GM23338 (cell line): ENCODE measurements at regions not wholly inside any gene's neighbourhood (a gene's known extent, or its start where the extent isn't known, plus 50 kb on each side); places are given as distances from the start of the nearest gene placed in this dataset.

Source experiments
- ATAC-seq: fragments of 200-7000 bp; cut with Tn5 transposase; 3 replicates; pipeline ENCODE4 v1.9.1; 2020
- DNase-seq: peaks from one replicate; pipeline ENCODE4 v3.0.0-alpha.2; 2015; ENCODE audit warnings: low spot score
- H2AFZ ChIP-seq: fragments of 200-600 bp; sonication (generic); 2 replicates; pipeline ENCODE4 v1.8.0; 2016; ENCODE audit warnings: antibody characterized with exemption, mild to moderate bottlenecking, moderate library complexity
- H3F3A ChIP-seq: fragments of 200-600 bp; sonication (generic); replicated peaks from 2 replicates; pipeline ENCODE4 v1.8.0; 2017; ENCODE audit warnings: antibody characterized with exemption, mixed run types, low read depth
- H3K27ac ChIP-seq: fragments of 200-600 bp; sonication (generic); 2 replicates; pipeline ENCODE4 v1.6.1; 2016; ENCODE audit warnings: low read depth
- H3K27me3 ChIP-seq: fragments of 200-600 bp; sonication (generic); 2 replicates; pipeline ENCODE4 v1.8.0; 2016; ENCODE audit warnings: mild to moderate bottlenecking, mixed run types, moderate library complexity; ENCODE audit not compliant: insufficient read depth
- H3K36me3 ChIP-seq: fragments of 200-600 bp; sonication (generic); 2 replicates; pipeline ENCODE4 v1.8.0; 2016; ENCODE audit warnings: mild to moderate bottlenecking; ENCODE audit not compliant: insufficient read depth
- H3K4me1 ChIP-seq: fragments of 200-600 bp; sonication (generic); 2 replicates; pipeline ENCODE4 v1.8.0; 2016; ENCODE audit warnings: mild to moderate bottlenecking, moderate library complexity; ENCODE audit not compliant: insufficient read depth
- H3K4me2 ChIP-seq: fragments of 200-600 bp; sonication (generic); 2 replicates; pipeline ENCODE4 v1.7.1; 2017; ENCODE audit warnings: mixed run types
- H3K4me3 ChIP-seq: fragments of 200-600 bp; sonication (generic); 2 replicates; pipeline ENCODE4 v1.6.1; 2016; ENCODE audit warnings: mixed run types
- H3K79me2 ChIP-seq: fragments of 200-600 bp; sonication (generic); replicated peaks from 2 replicates; pipeline ENCODE4 v1.8.0; 2017; ENCODE audit warnings: mild to moderate bottlenecking; ENCODE audit not compliant: insufficient read depth
- H3K9me2 ChIP-seq: fragments of 200-600 bp; sonication (generic); 2 replicates; pipeline ENCODE4 v1.8.0; 2017; ENCODE audit not compliant: insufficient read depth
- H4K20me1 ChIP-seq: fragments of 200-600 bp; sonication (generic); replicated peaks from 2 replicates; pipeline ENCODE4 v1.8.0; 2017; ENCODE audit warnings: mild to moderate bottlenecking; ENCODE audit not compliant: insufficient read depth
- H3K27ac Mint-ChIP-seq: 2 replicates; pipeline ENCODE4 v1.8.0; 2020; ENCODE audit warnings: inconsistent platforms, mild to moderate bottlenecking, moderate library complexity, mixed read lengths
- H3K27me3 Mint-ChIP-seq: 3 replicates; pipeline ENCODE4 v1.8.0; 2022; ENCODE audit warnings: low read depth, mild to moderate bottlenecking, moderate library complexity, mixed read lengths, inconsistent platforms; ENCODE audit not compliant: insufficient read depth, poor library complexity
- H3K36me3 Mint-ChIP-seq: 3 replicates; pipeline ENCODE4 v1.8.0; 2021; ENCODE audit warnings: low read depth, mild to moderate bottlenecking, inconsistent platforms, moderate library complexity, mixed read lengths
- H3K4me1 Mint-ChIP-seq: 3 replicates; pipeline ENCODE4 v1.8.0; 2020; ENCODE audit warnings: mild to moderate bottlenecking, inconsistent platforms, mixed read lengths
- H3K4me3 Mint-ChIP-seq: 3 replicates; pipeline ENCODE4 v1.8.0; 2021; ENCODE audit warnings: moderate library complexity, mild to moderate bottlenecking, inconsistent platforms, mixed read lengths
- H3K9me3 Mint-ChIP-seq: 3 replicates; pipeline ENCODE4 v1.8.0; 2020; ENCODE audit warnings: moderate library complexity, mild to moderate bottlenecking, inconsistent platforms, mixed read lengths
- EZH2 ChIP-seq: fragments of 200-600 bp; sonication (generic); IDR thresholded peaks from one replicate; pipeline ENCODE4 v1.8.0; 2017; ENCODE audit warnings: antibody characterized with exemption, mild to moderate bottlenecking, low read depth; ENCODE audit not compliant: unreplicated experiment
- NANOG ChIP-seq: IDR thresholded peaks from 2 replicates; pipeline ENCODE4 v1.6.1; 2016; ENCODE audit warnings: antibody characterized with exemption, borderline replicate concordance
- STAT1 ChIP-seq: IDR thresholded peaks from one replicate; pipeline ENCODE4 v1.6.1; 2016; ENCODE audit warnings: antibody characterized with exemption; ENCODE audit not compliant: unreplicated experiment
- ZNF331 ChIP-seq: fragments of 250-450 bp; sonication (Bioruptor Pico); IDR thresholded peaks from 2 replicates; pipeline ENCODE4 v1.5.0; 2020; ENCODE audit warnings: low read depth, mild to moderate bottlenecking, moderate library complexity
- TF ChIP-seq, protein P1 (sequence below): fragments of 250-450 bp; sonication (Bioruptor Pico); IDR thresholded peaks from 2 replicates; pipeline ENCODE4 v1.5.0; 2020; ENCODE audit warnings: mild to moderate bottlenecking, moderate library complexity
- TF ChIP-seq, protein P2 (sequence below): IDR thresholded peaks from 2 replicates; pipeline ENCODE4 v1.6.1; 2016; ENCODE audit warnings: antibody characterized with exemption
- TF ChIP-seq, protein P3 (sequence below), 2 experiments: fragments of 200-600 bp in 1 of 2; sonication (generic) in 1 of 2; conservative IDR thresholded peaks; 2 replicates each; pipeline versions ENCODE4 v1.5.1 to v1.6.1; 2016 to 2017; ENCODE audit warnings: antibody characterized with exemption in 2 of 2, low read depth in 2 of 2, mild to moderate bottlenecking in 2 of 2, moderate library complexity in 1 of 2
- TF ChIP-seq, protein P4 (sequence below): IDR thresholded peaks from one replicate; pipeline ENCODE4 v1.6.1; 2018; ENCODE audit warnings: antibody characterized with exemption; ENCODE audit not compliant: unreplicated experiment

DNA sequence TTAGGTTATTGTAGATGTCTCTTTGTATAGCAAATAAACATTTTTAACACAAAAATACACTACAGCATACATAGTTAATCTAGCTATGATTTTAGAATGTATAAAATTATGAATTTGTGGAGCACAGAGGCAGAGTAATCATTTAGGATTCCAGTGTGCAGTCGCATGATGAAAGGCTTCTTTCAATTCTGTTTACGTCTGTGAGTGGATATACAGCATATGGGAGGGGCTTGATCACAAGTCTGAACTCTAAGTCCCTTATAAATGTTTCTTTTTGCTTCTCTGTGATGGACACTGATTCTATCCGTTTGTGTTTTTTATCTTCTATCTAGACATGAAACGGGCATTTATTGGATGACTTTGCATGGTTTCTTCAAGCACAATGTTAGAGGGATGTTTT lies 1239.6 kb upstream of the AGA start (continued):
- TF ChIP-seq, protein P1, sequence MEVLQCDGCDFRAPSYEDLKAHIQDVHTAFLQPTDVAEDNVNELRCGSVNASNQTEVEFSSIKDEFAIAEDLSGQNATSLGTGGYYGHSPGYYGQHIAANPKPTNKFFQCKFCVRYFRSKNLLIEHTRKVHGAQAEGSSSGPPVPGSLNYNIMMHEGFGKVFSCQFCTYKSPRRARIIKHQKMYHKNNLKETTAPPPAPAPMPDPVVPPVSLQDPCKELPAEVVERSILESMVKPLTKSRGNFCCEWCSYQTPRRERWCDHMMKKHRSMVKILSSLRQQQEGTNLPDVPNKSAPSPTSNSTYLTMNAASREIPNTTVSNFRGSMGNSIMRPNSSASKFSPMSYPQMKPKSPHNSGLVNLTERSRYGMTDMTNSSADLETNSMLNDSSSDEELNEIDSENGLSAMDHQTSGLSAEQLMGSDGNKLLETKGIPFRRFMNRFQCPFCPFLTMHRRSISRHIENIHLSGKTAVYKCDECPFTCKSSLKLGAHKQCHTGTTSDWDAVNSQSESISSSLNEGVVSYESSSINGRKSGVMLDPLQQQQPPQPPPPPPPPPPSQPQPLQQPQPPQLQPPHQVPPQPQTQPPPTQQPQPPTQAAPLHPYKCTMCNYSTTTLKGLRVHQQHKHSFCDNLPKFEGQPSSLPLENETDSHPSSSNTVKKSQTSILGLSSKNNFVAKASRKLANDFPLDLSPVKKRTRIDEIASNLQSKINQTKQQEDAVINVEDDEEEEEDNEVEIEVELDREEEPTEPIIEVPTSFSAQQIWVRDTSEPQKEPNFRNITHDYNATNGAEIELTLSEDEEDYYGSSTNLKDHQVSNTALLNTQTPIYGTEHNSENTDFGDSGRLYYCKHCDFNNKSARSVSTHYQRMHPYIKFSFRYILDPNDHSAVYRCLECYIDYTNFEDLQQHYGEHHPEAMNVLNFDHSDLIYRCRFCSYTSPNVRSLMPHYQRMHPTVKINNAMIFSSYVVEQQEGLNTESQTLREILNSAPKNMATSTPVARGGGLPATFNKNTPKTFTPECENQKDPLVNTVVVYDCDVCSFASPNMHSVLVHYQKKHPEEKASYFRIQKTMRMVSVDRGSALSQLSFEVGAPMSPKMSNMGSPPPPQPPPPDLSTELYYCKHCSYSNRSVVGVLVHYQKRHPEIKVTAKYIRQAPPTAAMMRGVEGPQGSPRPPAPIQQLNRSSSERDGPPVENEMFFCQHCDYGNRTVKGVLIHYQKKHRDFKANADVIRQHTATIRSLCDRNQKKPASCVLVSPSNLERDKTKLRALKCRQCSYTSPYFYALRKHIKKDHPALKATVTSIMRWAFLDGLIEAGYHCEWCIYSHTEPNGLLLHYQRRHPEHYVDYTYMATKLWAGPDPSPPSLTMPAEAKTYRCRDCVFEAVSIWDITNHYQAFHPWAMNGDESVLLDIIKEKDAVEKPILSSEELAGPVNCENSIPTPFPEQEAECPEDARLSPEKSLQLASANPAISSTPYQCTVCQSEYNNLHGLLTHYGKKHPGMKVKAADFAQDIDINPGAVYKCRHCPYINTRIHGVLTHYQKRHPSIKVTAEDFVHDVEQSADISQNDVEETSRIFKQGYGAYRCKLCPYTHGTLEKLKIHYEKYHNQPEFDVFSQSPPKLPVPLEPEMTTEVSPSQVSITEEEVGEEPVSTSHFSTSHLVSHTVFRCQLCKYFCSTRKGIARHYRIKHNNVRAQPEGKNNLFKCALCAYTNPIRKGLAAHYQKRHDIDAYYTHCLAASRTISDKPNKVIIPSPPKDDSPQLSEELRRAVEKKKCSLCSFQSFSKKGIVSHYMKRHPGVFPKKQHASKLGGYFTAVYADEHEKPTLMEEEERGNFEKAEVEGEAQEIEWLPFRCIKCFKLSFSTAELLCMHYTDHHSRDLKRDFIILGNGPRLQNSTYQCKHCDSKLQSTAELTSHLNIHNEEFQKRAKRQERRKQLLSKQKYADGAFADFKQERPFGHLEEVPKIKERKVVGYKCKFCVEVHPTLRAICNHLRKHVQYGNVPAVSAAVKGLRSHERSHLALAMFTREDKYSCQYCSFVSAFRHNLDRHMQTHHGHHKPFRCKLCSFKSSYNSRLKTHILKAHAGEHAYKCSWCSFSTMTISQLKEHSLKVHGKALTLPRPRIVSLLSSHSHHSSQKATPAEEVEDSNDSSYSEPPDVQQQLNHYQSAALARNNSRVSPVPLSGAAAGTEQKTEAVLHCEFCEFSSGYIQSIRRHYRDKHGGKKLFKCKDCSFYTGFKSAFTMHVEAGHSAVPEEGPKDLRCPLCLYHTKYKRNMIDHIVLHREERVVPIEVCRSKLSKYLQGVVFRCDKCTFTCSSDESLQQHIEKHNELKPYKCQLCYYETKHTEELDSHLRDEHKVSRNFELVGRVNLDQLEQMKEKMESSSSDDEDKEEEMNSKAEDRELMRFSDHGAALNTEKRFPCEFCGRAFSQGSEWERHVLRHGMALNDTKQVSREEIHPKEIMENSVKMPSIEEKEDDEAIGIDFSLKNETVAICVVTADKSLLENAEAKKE: no peak

DNA sequence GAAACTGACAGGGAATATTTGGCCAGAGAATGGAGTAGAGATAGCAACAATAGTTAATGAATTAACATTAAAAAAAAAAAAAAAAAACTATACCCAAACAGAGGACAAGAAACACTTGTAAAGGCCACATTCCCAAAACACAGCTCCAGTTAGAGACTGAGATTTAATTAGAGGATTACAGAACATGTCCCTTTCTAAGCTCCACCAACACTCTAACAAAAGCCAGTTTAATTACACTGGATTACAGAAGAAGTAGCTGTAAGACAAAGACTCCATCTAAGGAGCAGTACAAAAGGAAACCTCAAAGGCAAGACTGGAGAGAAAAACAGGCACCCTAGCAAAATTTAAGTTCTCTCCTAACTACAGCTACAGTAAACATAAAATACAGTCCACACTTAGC lies 1247.7 kb upstream of the AGA start:
- DNase-seq (no peak), ATAC-seq (peak; percentile 64)
- Histone ChIP-seq H3F3A (no peaks in the 10 kb centered on the region), H3K36me3 (no peaks in the 10 kb centered on the region), H3K4me3 (no peak overlapping the region), H3K4me2 (no peak overlapping the region), H4K20me1 (no peaks in the 10 kb centered on the region), H3K27ac (no peak overlapping the region), H2AFZ (no peak overlapping the region), H3K79me2 (no peaks in the 10 kb centered on the region), H3K27me3 (no peaks in the 10 kb centered on the region), H3K4me1 (no peaks in the 10 kb centered on the region), H3K9me2 (no peaks in the 10 kb centered on the region)
- Mint-ChIP-seq H3K36me3 (no peaks in the 10 kb centered on the region), H3K27ac (no peak overlapping the region), H3K9me3 (no peaks in the 10 kb centered on the region), H3K4me3 (no peak overlapping the region), H3K4me1 (no peaks in the 10 kb centered on the region), H3K27me3 (peaks cover 1% of the 10 kb centered on the region)
- TF ChIP-seq, protein P2, sequence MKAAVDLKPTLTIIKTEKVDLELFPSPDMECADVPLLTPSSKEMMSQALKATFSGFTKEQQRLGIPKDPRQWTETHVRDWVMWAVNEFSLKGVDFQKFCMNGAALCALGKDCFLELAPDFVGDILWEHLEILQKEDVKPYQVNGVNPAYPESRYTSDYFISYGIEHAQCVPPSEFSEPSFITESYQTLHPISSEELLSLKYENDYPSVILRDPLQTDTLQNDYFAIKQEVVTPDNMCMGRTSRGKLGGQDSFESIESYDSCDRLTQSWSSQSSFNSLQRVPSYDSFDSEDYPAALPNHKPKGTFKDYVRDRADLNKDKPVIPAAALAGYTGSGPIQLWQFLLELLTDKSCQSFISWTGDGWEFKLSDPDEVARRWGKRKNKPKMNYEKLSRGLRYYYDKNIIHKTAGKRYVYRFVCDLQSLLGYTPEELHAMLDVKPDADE: no peak
- no peak for TF ChIP-seq STAT1
- TF ChIP-seq, protein P3, sequence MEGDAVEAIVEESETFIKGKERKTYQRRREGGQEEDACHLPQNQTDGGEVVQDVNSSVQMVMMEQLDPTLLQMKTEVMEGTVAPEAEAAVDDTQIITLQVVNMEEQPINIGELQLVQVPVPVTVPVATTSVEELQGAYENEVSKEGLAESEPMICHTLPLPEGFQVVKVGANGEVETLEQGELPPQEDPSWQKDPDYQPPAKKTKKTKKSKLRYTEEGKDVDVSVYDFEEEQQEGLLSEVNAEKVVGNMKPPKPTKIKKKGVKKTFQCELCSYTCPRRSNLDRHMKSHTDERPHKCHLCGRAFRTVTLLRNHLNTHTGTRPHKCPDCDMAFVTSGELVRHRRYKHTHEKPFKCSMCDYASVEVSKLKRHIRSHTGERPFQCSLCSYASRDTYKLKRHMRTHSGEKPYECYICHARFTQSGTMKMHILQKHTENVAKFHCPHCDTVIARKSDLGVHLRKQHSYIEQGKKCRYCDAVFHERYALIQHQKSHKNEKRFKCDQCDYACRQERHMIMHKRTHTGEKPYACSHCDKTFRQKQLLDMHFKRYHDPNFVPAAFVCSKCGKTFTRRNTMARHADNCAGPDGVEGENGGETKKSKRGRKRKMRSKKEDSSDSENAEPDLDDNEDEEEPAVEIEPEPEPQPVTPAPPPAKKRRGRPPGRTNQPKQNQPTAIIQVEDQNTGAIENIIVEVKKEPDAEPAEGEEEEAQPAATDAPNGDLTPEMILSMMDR (conservative IDR thresholded peaks at IDR 0.05; ENCODE audit: low read depth in 2 of 2): no peak
- no peak for TF ChIP-seq NANOG
- TF ChIP-seq ZNF331: no peak
- no peak for TF ChIP-seq EZH2
- TF ChIP-seq, protein P4, sequence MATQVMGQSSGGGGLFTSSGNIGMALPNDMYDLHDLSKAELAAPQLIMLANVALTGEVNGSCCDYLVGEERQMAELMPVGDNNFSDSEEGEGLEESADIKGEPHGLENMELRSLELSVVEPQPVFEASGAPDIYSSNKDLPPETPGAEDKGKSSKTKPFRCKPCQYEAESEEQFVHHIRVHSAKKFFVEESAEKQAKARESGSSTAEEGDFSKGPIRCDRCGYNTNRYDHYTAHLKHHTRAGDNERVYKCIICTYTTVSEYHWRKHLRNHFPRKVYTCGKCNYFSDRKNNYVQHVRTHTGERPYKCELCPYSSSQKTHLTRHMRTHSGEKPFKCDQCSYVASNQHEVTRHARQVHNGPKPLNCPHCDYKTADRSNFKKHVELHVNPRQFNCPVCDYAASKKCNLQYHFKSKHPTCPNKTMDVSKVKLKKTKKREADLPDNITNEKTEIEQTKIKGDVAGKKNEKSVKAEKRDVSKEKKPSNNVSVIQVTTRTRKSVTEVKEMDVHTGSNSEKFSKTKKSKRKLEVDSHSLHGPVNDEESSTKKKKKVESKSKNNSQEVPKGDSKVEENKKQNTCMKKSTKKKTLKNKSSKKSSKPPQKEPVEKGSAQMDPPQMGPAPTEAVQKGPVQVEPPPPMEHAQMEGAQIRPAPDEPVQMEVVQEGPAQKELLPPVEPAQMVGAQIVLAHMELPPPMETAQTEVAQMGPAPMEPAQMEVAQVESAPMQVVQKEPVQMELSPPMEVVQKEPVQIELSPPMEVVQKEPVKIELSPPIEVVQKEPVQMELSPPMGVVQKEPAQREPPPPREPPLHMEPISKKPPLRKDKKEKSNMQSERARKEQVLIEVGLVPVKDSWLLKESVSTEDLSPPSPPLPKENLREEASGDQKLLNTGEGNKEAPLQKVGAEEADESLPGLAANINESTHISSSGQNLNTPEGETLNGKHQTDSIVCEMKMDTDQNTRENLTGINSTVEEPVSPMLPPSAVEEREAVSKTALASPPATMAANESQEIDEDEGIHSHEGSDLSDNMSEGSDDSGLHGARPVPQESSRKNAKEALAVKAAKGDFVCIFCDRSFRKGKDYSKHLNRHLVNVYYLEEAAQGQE: no peak
